Small intestine (tissue), 7 donors: ENCODE measurements at regions not wholly inside any gene's neighbourhood (a gene's known extent, or its start where the extent isn't known, plus 50 kb on each side); places are given as distances from the start of the nearest gene placed in this dataset.
"Not testable (repeated sequence)": the region's sequence is repeated elsewhere in the genome, so short reads cannot be mapped to it uniquely, and the experiment has no call there.

Source experiments
- DNase-seq, 2 donors: peaks; one replicate each; pipeline versions ENCODE4 v3.0.0 to v3.0.0-alpha.2; 2013
- FAIRE-seq: peaks from 2 replicates; lab custom pipeline; 2012; peaks lifted over from hg19 to GRCh38; lab: Jason Lieb, UNC
- H3K27ac ChIP-seq, 3 donors: one replicate each; pipeline ENCODE4 v1.5.1; 2013; ENCODE audit warnings: low read length in 2 of 3, mild to moderate bottlenecking in 2 of 3, control low read depth in 1 of 3, inconsistent platforms in 1 of 3, low read depth in 1 of 3, moderate library complexity in 1 of 3
- H3K27me3 ChIP-seq, 3 donors: one replicate each; pipeline ENCODE4 v1.6.1; 2013; ENCODE audit warnings: low read length in 3 of 3, inconsistent platforms in 1 of 3; ENCODE audit not compliant: control insufficient read depth in 3 of 3, insufficient read depth in 3 of 3
- H3K36me3 ChIP-seq, 3 donors: one replicate each; pipeline ENCODE4 v1.6.1; 2013; ENCODE audit warnings: low read length in 3 of 3, inconsistent platforms in 1 of 3, low read depth in 1 of 3, mild to moderate bottlenecking in 1 of 3, moderate library complexity in 1 of 3; ENCODE audit not compliant: control insufficient read depth in 3 of 3, insufficient read depth in 2 of 3
- H3K4me1 ChIP-seq, 3 donors: one replicate each; pipeline ENCODE4 v1.6.1; 2013; ENCODE audit warnings: low read length in 2 of 3, inconsistent platforms in 1 of 3, low read depth in 1 of 3, mild to moderate bottlenecking in 1 of 3, moderate library complexity in 1 of 3; ENCODE audit not compliant: control insufficient read depth in 3 of 3, insufficient read depth in 2 of 3
- H3K4me3 ChIP-seq, 3 donors: one replicate each; pipeline ENCODE4 v1.5.1; 2013; ENCODE audit warnings: low read length in 3 of 3, control low read depth in 1 of 3, inconsistent platforms in 1 of 3, low read depth in 1 of 3, mild to moderate bottlenecking in 1 of 3, moderate library complexity in 1 of 3
- H3K9me3 ChIP-seq, 2 donors: one replicate each; pipeline ENCODE4 v1.6.1; 2013; ENCODE audit warnings: low read depth in 1 of 2, low read length in 1 of 2; ENCODE audit not compliant: control insufficient read depth in 2 of 2, insufficient read depth in 1 of 2
- WGBS, 3 donors: extraction: QIAGEN DNeasy Blood & Tissue Kit; methylation state at CpG; one replicate each; pipeline ENCODE4 v1.1.7; 2013; 5-methylcytosine and 5-hydroxymethylcytosine counted together
- donor health status: healthy with polysubstance abuse.
- donor health status: control.
- donor health status: control.
- donor health status: Bipolar disorder and iron deficiency.
- donor health status: healthy.

- FAIRE-seq (no peak), DNase-seq (no peak)
- Histone ChIP-seq H3K27ac (no peak overlapping the region), H3K9me3 (no peaks in the 10 kb centered on the region), H3K4me3 (no peak overlapping the region), H3K36me3 (no peaks in the 10 kb centered on the region), H3K4me1 (peaks cover 0 to 31% (median 0%) of the 10 kb centered on the region in 3 donors), H3K27me3 (no peaks in the 10 kb centered on the region)
- WGBS, 3 donors = 81 to 94% (median 83%) methylated on average over 5 of the region's 5 CpGs
Observed at GRCh38 chrX:39430551-39430950, 629.3 kb downstream of the MID1IP1 start.

- no peak overlapping the region for H3K27ac ChIP-seq
- DNase-seq (peak in 1 of 2 donors; percentile 25), FAIRE-seq (no peak)
- no peaks in the 10 kb centered on the region for H3K36me3 ChIP-seq
- peaks cover 0 to 27% (median 0%) of the 10 kb centered on the region in 3 donors for H3K4me1 ChIP-seq
- H3K27me3 ChIP-seq = no peaks in the 10 kb centered on the region
- H3K9me3 ChIP-seq = no peaks in the 10 kb centered on the region
- no peak overlapping the region for H3K4me3 ChIP-seq
- 12 to 21% (median 13%) methylated on average over 2 of the region's 2 CpGs for whole genome bisulfite sequencing, 3 donors
Observed at GRCh38 chrX:39431893-39432292, 630.6 kb downstream of the MID1IP1 start.

- not testable (repeated sequence) for H3K27ac ChIP-seq, H3K9me3 ChIP-seq, H3K27me3 ChIP-seq, DNase-seq, FAIRE-seq, H3K4me3 ChIP-seq, H3K36me3 ChIP-seq
- H3K4me1 ChIP-seq = peaks cover 0 to 26% (median 0%) of the 10 kb centered on the region in 3 donors
- 69 to 88% (median 82%) methylated on average over 5 of the region's 5 CpGs for WGBS, 3 donors
Observed at GRCh38 chrX:39434671-39435070, 633.4 kb downstream of the MID1IP1 start.

GRCh38 chrX:39436538-39436937 is 635.3 kb downstream of the MID1IP1 start:
- DNase-seq, H3K4me3 ChIP-seq, FAIRE-seq, H3K27me3 ChIP-seq, H3K27ac ChIP-seq, H3K9me3 ChIP-seq, H3K36me3 ChIP-seq: not testable (repeated sequence)
- 76 to 88% (median 84%) methylated on average over 4 of the region's 4 CpGs for WGBS, 3 donors
- peaks cover 0 to 34% (median 0%) of the 10 kb centered on the region in 3 donors for H3K4me1 ChIP-seq

- H3K4me3 ChIP-seq = no peak overlapping the region
- H3K4me1 ChIP-seq = peaks cover 0 to 28% (median 0%) of the 10 kb centered on the region in 3 donors
- DNase-seq (peak in 1 of 2 donors; percentile 20), FAIRE-seq (no peak)
- peaks cover 0 to 8% of the 10 kb centered on the region in 2 donors for H3K9me3 ChIP-seq
- peak overlapping the region in 1 of 3 donors; percentile 28 for H3K27ac ChIP-seq
- WGBS, 3 donors = 57 to 73% (median 60%) methylated on average over 8 of the region's 8 CpGs
- H3K27me3 ChIP-seq = no peaks in the 10 kb centered on the region
- H3K36me3 ChIP-seq = no peaks in the 10 kb centered on the region
Observed at GRCh38 chrX:39437670-39438441, 636.6 kb downstream of the MID1IP1 start.

GRCh38 chrX:39438603-39439602 is 637.6 kb downstream of the MID1IP1 start:
- Histone ChIP-seq H3K36me3 (no peaks in the 10 kb centered on the region), H3K4me3 (no peak overlapping the region), H3K9me3 (peaks cover 0 to 8% of the 10 kb centered on the region in 2 donors), H3K27ac (peak overlapping the region in 1 of 3 donors; percentile 28), H3K4me1 (peaks cover 0 to 23% (median 0%) of the 10 kb centered on the region in 3 donors), H3K27me3 (no peaks in the 10 kb centered on the region)
- DNase-seq = no peak
- WGBS, 3 donors = 73 to 79% (median 79%) methylated on average over 11 of the region's 11 CpGs
- no peak for FAIRE-seq

- Histone ChIP-seq H3K4me1 (peaks cover 0 to 23% (median 0%) of the 10 kb centered on the region in 3 donors), H3K36me3 (no peaks in the 10 kb centered on the region), H3K27ac (peak overlapping the region in 1 of 3 donors; percentile 76), H3K9me3 (peaks cover 0 to 8% of the 10 kb centered on the region in 2 donors), H3K27me3 (no peaks in the 10 kb centered on the region), H3K4me3 (no peak overlapping the region)
- FAIRE-seq (no peak), DNase-seq (no peak)
- WGBS, 3 donors = 41 to 60% (median 49%) methylated on average over 10 to 11 of the region's 11 CpGs
Observed at GRCh38 chrX:39439906-39440798, 638.9 kb downstream of the MID1IP1 start.
